ENCODE measurements at regions not wholly inside any gene's neighbourhood (a gene's known extent, or its start where the extent isn't known, plus 50 kb on each side); places are given as distances from the start of the nearest gene placed in this dataset.

DNA sequence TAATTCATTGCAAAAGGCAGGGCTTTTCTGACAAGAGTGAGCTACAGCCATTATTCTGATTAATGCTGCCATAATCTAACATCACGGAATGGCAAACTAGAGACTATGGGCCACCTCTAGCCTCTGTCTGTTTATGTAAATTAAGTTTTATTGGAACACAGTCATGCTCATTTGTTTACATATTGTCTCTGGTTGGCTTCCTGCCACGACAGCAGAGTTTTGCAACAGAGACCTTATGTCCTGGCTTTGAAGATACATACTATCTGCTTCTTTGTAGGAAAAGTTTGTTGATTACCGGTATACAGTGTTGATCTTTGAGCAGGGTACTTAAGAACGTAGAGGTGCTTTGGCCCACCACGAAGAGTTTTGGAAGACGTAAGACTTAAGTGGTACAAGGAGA, 715.9 kb upstream of the RBFOX1 start:
- TF ChIP-seq POLR2A (IDR thresholded peaks at IDR 0.05): no peak
- TF ChIP-seq, protein P1, sequence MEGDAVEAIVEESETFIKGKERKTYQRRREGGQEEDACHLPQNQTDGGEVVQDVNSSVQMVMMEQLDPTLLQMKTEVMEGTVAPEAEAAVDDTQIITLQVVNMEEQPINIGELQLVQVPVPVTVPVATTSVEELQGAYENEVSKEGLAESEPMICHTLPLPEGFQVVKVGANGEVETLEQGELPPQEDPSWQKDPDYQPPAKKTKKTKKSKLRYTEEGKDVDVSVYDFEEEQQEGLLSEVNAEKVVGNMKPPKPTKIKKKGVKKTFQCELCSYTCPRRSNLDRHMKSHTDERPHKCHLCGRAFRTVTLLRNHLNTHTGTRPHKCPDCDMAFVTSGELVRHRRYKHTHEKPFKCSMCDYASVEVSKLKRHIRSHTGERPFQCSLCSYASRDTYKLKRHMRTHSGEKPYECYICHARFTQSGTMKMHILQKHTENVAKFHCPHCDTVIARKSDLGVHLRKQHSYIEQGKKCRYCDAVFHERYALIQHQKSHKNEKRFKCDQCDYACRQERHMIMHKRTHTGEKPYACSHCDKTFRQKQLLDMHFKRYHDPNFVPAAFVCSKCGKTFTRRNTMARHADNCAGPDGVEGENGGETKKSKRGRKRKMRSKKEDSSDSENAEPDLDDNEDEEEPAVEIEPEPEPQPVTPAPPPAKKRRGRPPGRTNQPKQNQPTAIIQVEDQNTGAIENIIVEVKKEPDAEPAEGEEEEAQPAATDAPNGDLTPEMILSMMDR (IDR thresholded peaks at IDR 0.05): no peak
